Spleen (tissue), 7 donors: ENCODE measurements at regions not wholly inside any gene's neighbourhood (a gene's known extent, or its start where the extent isn't known, plus 50 kb on each side); places are given as distances from the start of the nearest gene placed in this dataset.

Experiments used
- POLR2AphosphoS5 ChIP-seq, 3 donors: sonication (generic); formaldehyde crosslinking; IDR thresholded peaks; one replicate each; pipeline ENCODE4 v1.5.1; 2017; ENCODE audit warnings: antibody characterized with exemption in 3 of 3
- TF ChIP-seq, protein P1 (sequence below), 11 experiments: fragments of 200-600 bp in 7 of 11; fragments of 450-650 bp in 4 of 11; sonication (generic) in 4 of 11; IDR thresholded peaks in 8 of 11; conservative IDR thresholded peaks in 3 of 11; 1 replicate in 7 of 11; 2 replicates in 4 of 11; pipeline versions ENCODE4 v1.4.0 to v1.8.0; 2016 to 2021; ENCODE audit warnings: antibody characterized with exemption in 11 of 11, inconsistent platforms in 4 of 11, mild to moderate bottlenecking in 1 of 11
- donor health status: DM: no; HTN: no; CAD: no; lungs with moderate emphysema.
- donor health status: DM: no; HTN: no; CAD: no.
- donor health status: DM: no; HTN: no; CAD: no.

DNA sequence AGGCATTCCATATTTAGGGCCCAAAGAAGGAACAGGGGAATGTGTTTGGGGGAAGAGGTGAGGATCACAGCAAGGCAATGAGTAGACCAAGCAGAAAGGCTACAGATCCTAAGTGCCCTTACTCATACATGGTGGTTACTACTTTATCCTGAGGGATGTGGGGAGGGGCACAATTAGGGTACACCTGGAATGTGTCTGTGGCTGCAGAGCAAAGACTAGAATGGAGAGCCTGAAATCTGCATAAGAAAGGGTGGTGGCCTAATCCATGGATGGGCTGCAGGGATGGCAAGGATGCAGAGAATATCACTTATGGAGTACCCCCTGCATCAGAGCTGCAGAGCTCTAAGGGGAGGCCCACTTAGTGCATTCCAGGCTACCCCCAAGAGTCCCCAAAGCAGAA, 352.6 kb upstream of the TRPC7 start:
- no peak for TF ChIP-seq POLR2AphosphoS5 (IDR thresholded peaks at IDR 0.05)
- TF ChIP-seq, protein P1, sequence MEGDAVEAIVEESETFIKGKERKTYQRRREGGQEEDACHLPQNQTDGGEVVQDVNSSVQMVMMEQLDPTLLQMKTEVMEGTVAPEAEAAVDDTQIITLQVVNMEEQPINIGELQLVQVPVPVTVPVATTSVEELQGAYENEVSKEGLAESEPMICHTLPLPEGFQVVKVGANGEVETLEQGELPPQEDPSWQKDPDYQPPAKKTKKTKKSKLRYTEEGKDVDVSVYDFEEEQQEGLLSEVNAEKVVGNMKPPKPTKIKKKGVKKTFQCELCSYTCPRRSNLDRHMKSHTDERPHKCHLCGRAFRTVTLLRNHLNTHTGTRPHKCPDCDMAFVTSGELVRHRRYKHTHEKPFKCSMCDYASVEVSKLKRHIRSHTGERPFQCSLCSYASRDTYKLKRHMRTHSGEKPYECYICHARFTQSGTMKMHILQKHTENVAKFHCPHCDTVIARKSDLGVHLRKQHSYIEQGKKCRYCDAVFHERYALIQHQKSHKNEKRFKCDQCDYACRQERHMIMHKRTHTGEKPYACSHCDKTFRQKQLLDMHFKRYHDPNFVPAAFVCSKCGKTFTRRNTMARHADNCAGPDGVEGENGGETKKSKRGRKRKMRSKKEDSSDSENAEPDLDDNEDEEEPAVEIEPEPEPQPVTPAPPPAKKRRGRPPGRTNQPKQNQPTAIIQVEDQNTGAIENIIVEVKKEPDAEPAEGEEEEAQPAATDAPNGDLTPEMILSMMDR (IDR thresholded peaks at IDR 0.05 in 8 of 11, conservative IDR thresholded peaks at IDR 0.05 in 3 of 11), result no peak
